ENCODE measurements at regions not wholly inside any gene's neighbourhood (a gene's known extent, or its start where the extent isn't known, plus 50 kb on each side); places are given as distances from the start of the nearest gene placed in this dataset.

DNA sequence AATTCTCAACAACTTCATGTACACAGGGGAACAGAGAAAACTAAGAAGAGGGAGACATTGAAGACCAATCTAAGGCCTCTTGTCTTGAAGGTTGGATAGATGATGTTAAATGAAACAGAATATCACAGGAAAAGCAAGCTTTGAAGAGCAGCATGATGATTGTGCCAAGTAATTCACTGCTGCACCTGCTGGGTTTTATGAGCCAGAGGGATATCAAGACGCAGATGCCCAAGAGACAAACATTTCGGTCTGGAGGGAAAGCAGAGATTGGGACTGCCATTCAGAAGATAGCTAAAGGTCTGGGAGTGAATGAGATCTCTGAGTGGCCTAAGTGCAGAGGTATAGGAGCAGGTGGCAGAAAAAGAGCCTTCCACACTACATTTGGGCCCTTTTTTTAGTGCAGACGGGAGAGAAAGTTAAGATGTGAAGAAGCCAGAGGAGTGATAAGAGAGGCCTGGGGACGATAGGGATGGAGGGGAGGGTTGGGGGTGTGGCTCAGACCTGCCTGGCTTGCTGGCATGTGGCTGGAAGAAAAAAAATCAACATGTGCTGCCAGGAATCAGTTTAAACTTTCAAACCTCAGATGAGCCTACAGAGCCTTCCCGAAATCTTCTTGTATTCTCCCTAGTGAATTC, 200.6 kb downstream of the AEBP2 start:
- no peak for DNase-seq (ENCODE audit: low spot score)
- H3K9me3 Mint-ChIP-seq: no peaks in the 10 kb centered on the region
- intact Hi-C loops (cut with micrococcal nuclease): no loop called here
- no peak overlapping the region for H3K4me3 Mint-ChIP-seq (ENCODE audit: low read depth)
- H3K27me3 Mint-ChIP-seq (ENCODE audit: low read depth): no peaks in the 10 kb centered on the region
- H3K27ac Mint-ChIP-seq: no peak overlapping the region
- no peaks in the 10 kb centered on the region for H3K4me1 Mint-ChIP-seq (ENCODE audit: low read depth)
- H3K36me3 Mint-ChIP-seq (ENCODE audit: low read depth): no peaks in the 10 kb centered on the region

DNA sequence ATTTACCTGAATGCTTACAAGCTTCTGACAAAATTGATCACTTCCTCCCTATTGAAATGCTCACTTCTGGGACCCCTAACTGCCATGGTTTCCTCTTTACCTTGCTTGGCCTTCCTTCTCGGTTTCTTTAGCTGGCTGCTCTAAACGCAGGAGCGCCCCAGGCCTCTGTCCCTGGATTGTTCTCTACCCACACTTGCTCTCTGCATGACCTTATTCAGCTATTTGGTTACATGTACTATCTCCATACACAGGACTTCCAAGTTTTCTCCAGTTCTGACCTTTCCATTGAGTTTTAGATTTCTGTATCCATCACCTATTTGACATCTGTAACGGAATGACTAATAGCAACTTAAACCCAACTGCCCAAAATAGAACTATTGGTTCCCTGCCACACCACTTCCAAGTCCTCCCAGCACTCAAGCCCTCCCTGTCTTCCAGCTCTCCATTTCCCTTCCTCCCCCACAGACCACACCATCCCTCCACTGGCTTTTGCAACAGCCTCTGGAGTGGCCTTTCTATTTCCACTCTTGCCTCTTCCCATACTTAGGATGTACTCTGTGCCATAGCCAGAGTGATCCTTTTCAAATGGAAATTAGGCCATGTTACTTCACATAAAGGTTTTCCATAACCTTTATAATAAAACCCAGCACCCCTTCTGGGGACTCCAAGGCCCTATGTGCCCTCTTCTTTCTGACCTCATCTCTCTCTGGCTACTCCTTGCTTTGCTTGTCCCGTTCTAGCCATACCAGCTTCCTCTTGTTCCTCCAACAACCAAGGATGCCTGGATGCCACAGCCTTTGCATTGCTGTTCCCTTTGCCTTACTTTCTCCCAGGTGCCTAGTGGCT, 202.2 kb downstream of the AEBP2 start:
- no peak overlapping the region for H3K27ac Mint-ChIP-seq
- no peak overlapping the region for H3K4me3 Mint-ChIP-seq (ENCODE audit: low read depth)
- H3K36me3 Mint-ChIP-seq (ENCODE audit: low read depth): no peaks in the 10 kb centered on the region
- peaks cover 4% of the 10 kb centered on the region for H3K9me3 Mint-ChIP-seq
- no peak for DNase-seq (ENCODE audit: low spot score)
- no peaks in the 10 kb centered on the region for H3K4me1 Mint-ChIP-seq (ENCODE audit: low read depth)
- no peaks in the 10 kb centered on the region for H3K27me3 Mint-ChIP-seq (ENCODE audit: low read depth)
- intact Hi-C loops (cut with micrococcal nuclease): no loop called here

DNA sequence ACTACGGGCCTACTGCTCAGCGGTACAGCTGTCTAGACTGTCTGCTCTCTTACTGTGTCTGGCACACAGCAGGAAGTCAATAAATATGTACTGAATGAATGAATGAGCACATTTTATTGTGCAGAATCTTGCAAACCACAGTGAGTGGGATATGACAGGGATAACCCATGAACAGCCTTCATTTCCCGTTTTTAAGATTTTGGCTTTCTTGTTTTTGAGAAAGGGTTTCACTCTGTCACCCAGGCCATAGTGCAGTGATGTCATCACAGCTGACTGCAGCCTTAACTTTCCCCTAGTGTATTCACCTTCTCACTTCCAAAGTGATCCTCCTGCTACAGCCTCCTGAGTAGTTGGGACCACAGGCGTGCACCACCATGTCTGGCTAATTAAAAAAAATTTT, 203.1 kb downstream of the AEBP2 start:
- no peak for DNase-seq (ENCODE audit: low spot score)
- no peak overlapping the region for H3K27ac Mint-ChIP-seq
- H3K4me3 Mint-ChIP-seq (ENCODE audit: low read depth): no peak overlapping the region
- H3K36me3 Mint-ChIP-seq (ENCODE audit: low read depth): no peaks in the 10 kb centered on the region
- H3K4me1 Mint-ChIP-seq (ENCODE audit: low read depth): no peaks in the 10 kb centered on the region
- intact Hi-C loops (cut with micrococcal nuclease): no loop called here
- H3K9me3 Mint-ChIP-seq: peaks cover 4% of the 10 kb centered on the region
- H3K27me3 Mint-ChIP-seq (ENCODE audit: low read depth): no peaks in the 10 kb centered on the region

DNA sequence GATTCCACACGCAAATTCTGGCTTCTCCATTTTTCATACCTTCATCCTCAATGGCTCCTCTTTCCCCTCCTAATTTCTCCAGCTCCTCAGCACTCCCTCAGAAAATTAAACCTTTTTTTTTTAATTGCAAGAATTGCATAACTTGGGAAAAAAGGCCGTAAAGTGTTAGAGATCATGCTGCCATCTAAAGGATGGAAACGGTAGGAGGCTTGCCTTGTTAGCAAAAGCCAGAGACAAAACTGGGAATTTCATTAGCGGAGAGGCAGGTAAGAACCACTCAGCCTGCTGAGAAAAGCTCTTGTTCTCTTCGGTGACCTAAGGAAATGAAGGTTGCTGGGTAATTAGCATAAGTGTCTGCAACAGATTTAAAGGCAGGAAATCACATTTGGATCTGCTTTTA, 204.3 kb downstream of the AEBP2 start:
- no peaks in the 10 kb centered on the region for H3K4me1 Mint-ChIP-seq (ENCODE audit: low read depth)
- no peak overlapping the region for H3K4me3 Mint-ChIP-seq (ENCODE audit: low read depth)
- DNase-seq (ENCODE audit: low spot score): no peak
- intact Hi-C loops (cut with micrococcal nuclease): no loop called here
- no peaks in the 10 kb centered on the region for H3K36me3 Mint-ChIP-seq (ENCODE audit: low read depth)
- no peaks in the 10 kb centered on the region for H3K27me3 Mint-ChIP-seq (ENCODE audit: low read depth)
- H3K9me3 Mint-ChIP-seq: peaks cover 7% of the 10 kb centered on the region
- no peak overlapping the region for H3K27ac Mint-ChIP-seq

DNA sequence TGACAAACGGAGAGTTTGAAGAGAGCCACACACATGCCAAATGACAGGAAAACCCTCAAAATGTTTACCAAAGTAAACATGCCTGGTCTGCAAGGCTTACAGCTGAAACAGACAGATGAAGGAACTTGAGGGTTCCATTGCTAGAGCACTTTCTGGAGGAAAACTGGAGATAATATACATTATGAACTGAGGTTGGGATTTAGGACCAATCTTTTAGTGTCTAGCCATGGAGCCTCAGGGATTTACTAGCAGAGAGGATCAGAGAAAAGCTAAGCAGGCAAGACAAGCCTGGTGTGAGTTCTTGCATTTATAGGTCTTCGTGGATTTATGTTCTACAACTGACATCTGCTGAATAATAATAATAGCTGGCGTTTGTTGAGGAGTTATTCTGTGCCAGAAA, 205.3 kb downstream of the AEBP2 start:
- intact Hi-C loops (cut with micrococcal nuclease): no loop called here
- Mint-ChIP-seq H3K36me3 (ENCODE audit: low read depth) (no peaks in the 10 kb centered on the region), H3K9me3 (peaks cover 7% of the 10 kb centered on the region), H3K27me3 (ENCODE audit: low read depth) (no peaks in the 10 kb centered on the region), H3K4me1 (ENCODE audit: low read depth) (no peaks in the 10 kb centered on the region), H3K27ac (no peak overlapping the region), H3K4me3 (ENCODE audit: low read depth) (no peak overlapping the region)
- no peak for DNase-seq (ENCODE audit: low spot score)

DNA sequence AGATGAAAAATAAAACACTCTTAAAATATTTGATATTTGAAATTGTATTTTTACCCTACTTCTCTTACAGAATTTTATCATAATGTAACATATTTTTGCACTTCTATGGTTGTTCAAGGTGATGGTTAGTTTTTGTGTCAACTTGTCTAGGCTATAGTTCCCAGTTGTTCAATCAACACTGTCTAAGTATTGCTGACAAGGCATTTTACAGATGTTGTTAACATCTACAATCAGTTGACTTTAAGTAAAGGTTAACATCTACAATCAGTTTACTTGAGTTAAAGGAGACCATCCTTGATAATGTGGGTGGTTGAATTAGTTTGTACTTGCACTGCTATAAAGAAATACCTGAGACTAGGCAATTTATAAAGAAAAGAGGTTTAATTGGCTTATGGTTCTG, 206.5 kb downstream of the AEBP2 start:
- H3K36me3 Mint-ChIP-seq (ENCODE audit: low read depth): no peaks in the 10 kb centered on the region
- DNase-seq (ENCODE audit: low spot score): no peak
- intact Hi-C loops (cut with micrococcal nuclease): no loop called here
- peaks cover 7% of the 10 kb centered on the region for H3K9me3 Mint-ChIP-seq
- H3K27ac Mint-ChIP-seq: no peak overlapping the region
- no peaks in the 10 kb centered on the region for H3K27me3 Mint-ChIP-seq (ENCODE audit: low read depth)
- H3K4me1 Mint-ChIP-seq (ENCODE audit: low read depth): no peaks in the 10 kb centered on the region
- no peak overlapping the region for H3K4me3 Mint-ChIP-seq (ENCODE audit: low read depth)

DNA sequence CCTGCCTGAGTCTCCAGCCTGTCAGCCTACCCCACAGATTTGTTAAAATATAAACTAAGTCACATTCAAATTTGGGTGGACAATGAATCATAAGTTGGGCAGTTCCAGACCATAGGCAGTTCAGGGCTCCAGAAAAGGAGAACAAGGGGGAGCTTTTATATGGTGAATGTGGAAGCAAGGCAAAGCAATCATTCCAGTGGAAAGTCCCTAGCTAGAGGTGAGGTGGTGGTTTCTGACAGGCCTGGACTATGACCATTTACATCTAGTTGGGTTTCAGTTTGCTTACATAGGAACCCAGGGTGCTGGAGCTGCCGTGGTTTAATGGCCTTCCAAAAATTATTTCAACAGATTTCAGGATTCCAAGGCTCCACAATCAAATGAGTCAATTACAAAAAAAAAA, 207.3 kb downstream of the AEBP2 start:
- peaks cover 7% of the 10 kb centered on the region for H3K9me3 Mint-ChIP-seq
- no peaks in the 10 kb centered on the region for H3K36me3 Mint-ChIP-seq (ENCODE audit: low read depth)
- H3K27me3 Mint-ChIP-seq (ENCODE audit: low read depth): no peaks in the 10 kb centered on the region
- no peak overlapping the region for H3K27ac Mint-ChIP-seq
- intact Hi-C loops (cut with micrococcal nuclease): no loop called here
- H3K4me3 Mint-ChIP-seq (ENCODE audit: low read depth): no peak overlapping the region
- no peak for DNase-seq (ENCODE audit: low spot score)
- H3K4me1 Mint-ChIP-seq (ENCODE audit: low read depth): no peaks in the 10 kb centered on the region

DNA sequence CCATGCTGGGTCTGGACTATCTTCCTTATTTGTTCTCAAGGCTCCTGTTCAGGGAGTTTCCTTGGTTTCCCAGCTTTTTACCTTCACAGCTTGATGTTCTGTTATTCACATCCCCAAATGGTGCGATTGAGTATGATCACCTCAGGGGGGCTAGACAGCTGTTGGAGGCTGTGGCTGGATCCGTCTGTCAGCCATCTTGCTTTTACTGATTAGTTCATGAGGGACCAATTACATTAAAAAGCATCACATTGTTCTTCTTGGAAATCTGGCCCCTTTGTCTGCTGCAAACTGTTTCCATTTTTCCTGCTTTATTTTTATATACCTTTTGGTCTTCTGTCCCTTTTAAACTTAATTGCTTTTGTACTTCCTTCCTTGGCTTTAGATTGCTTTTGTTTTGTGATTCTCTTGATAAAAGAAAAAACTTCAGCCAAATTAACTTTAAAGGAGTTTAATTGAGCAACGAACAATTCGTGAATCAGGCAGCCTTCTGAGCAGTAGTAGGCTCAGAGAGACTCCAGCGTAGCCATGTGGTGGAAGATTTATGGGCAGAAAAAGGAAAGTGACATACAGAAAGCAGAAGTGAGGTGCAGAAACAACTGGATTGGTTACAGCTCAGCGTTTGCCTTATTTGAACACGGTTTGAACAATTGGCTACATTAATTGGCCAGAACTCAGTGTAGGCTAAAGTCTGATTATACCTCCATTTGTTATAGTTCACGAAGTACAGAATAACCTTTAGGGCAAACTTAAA, 208.7 kb downstream of the AEBP2 start:
- Mint-ChIP-seq H3K27ac (no peak overlapping the region), H3K4me3 (ENCODE audit: low read depth) (no peak overlapping the region), H3K4me1 (ENCODE audit: low read depth) (no peaks in the 10 kb centered on the region), H3K27me3 (ENCODE audit: low read depth) (no peaks in the 10 kb centered on the region), H3K9me3 (peaks cover 7% of the 10 kb centered on the region), H3K36me3 (ENCODE audit: low read depth) (no peaks in the 10 kb centered on the region)
- intact Hi-C loops (cut with micrococcal nuclease): no loop called here
- DNase-seq (ENCODE audit: low spot score): no peak

DNA sequence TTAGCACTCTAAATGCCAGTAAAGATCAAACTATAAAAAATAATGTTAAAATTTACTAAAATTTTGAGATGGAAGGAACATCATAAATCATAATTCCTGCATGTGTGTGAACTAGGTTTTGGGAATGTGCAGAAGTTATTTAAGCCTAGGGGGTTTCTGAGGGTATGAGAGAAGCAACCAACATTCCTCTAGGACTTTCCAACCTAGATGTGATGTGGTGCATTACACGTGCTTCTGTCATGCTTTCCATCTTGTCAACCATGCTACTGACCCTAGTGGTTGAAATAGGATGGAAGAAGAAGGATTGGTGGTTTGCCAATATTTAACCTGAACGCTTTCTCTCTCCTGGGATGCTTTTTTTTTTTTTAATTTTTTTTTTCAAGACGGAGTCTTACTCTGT, 209.3 kb downstream of the AEBP2 start:
- intact Hi-C loops (cut with micrococcal nuclease): no loop called here
- H3K36me3 Mint-ChIP-seq (ENCODE audit: low read depth): no peaks in the 10 kb centered on the region
- no peaks in the 10 kb centered on the region for H3K4me1 Mint-ChIP-seq (ENCODE audit: low read depth)
- H3K27ac Mint-ChIP-seq: no peak overlapping the region
- H3K27me3 Mint-ChIP-seq (ENCODE audit: low read depth): no peaks in the 10 kb centered on the region
- H3K4me3 Mint-ChIP-seq (ENCODE audit: low read depth): no peak overlapping the region
- H3K9me3 Mint-ChIP-seq: peaks cover 7% of the 10 kb centered on the region
- no peak for DNase-seq (ENCODE audit: low spot score)

DNA sequence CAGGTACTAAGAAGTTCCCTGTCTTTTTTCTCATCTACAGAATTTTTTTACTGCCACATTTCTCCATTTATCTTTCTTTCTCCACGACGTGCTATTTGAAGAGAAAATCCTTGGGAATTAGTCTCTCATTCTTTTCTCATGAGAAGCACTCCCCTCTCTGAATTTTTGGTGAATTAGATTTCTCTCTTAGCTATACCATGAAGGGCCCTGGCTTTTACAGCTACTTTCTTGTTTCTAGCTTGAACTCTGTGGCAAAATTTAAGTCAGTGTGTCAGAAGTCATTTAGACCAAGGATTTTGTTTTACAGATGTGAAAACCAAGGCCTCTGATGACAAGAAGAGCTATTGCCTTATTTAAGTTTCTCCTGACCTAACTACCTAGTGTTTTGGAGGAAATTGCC, 213.1 kb downstream of the AEBP2 start:
- H3K9me3 Mint-ChIP-seq: peaks cover 3% of the 10 kb centered on the region
- H3K27ac Mint-ChIP-seq: no peak overlapping the region
- intact Hi-C loops (cut with micrococcal nuclease): no loop called here
- no peak overlapping the region for H3K4me3 Mint-ChIP-seq (ENCODE audit: low read depth)
- DNase-seq (ENCODE audit: low spot score): no peak
- H3K27me3 Mint-ChIP-seq (ENCODE audit: low read depth): no peaks in the 10 kb centered on the region
- no peaks in the 10 kb centered on the region for H3K36me3 Mint-ChIP-seq (ENCODE audit: low read depth)
- H3K4me1 Mint-ChIP-seq (ENCODE audit: low read depth): no peaks in the 10 kb centered on the region

DNA sequence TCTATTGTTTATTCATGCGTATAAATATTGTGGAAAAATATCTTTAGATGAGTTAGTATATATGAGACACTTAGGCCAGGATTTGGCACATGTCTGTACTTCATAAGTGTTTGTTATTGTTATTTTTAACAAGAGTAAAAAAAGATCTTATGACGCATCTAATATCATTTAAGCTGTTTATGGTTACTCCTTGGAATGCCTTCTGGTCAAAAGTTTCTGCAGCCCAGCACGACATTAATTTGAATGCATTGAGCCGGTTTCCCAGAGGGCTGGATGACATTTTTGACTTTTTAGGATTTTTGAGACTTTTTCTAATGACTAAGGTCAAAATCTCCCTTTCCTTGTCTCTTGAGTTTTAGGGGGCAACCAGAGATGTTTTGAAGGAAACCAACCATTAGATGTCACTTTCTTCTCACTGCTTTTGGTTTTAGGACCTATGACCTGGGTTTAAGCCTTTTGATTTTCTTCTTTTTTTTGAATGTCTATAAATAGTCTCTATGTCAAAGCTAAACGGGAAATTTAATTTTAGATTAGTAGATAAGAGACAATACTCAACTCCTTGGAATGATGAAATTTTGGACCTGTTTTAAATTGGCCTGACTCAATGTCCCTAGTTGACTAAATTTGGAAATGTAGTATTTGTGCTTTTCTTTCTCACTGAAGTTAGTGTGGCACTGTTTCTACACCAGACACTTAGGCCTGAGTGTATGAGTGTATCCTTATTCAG, 215.5 kb downstream of the AEBP2 start:
- no peak for DNase-seq (ENCODE audit: low spot score)
- H3K9me3 Mint-ChIP-seq: no peaks in the 10 kb centered on the region
- H3K4me1 Mint-ChIP-seq (ENCODE audit: low read depth): no peaks in the 10 kb centered on the region
- H3K27me3 Mint-ChIP-seq (ENCODE audit: low read depth): no peaks in the 10 kb centered on the region
- no peak overlapping the region for H3K27ac Mint-ChIP-seq
- intact Hi-C loops (cut with micrococcal nuclease): no loop called here
- H3K36me3 Mint-ChIP-seq (ENCODE audit: low read depth): no peaks in the 10 kb centered on the region
- H3K4me3 Mint-ChIP-seq (ENCODE audit: low read depth): no peak overlapping the region

DNA sequence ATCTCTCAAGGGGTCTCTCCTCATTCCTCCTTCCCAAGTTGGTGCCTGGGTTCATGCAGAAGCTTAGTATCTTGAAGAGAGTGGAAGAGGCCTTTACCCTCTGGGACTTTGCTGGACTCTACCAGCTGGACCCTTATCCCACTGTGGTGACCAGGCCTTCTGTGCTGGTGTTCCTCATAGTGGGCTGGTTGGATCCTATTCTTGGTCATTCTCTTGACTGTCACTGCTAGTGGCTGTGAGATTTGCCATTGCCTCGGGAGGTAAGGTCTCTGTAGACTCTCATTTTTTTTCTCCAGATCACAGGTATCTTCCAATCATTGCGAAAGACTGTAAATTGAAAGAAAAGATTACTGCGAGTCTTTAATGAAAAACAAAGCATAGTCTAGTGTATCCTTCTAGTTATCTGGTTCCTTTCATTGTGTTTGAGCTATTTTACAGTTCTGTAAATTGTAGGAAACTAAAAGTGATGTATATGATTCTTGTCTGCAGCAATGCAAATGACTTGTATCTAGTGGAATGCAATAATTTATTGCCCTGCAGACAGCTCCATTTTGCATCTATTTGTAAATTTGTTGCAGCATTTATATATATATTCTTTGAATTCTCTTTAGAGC, 217.9 kb downstream of the AEBP2 start:
- no peak for DNase-seq (ENCODE audit: low spot score)
- H3K27me3 Mint-ChIP-seq (ENCODE audit: low read depth): no peaks in the 10 kb centered on the region
- no peak overlapping the region for H3K4me3 Mint-ChIP-seq (ENCODE audit: low read depth)
- no peaks in the 10 kb centered on the region for H3K9me3 Mint-ChIP-seq
- intact Hi-C loops (cut with micrococcal nuclease): no loop called here
- no peaks in the 10 kb centered on the region for H3K36me3 Mint-ChIP-seq (ENCODE audit: low read depth)
- H3K27ac Mint-ChIP-seq: no peak overlapping the region
- no peaks in the 10 kb centered on the region for H3K4me1 Mint-ChIP-seq (ENCODE audit: low read depth)
